22Rv1 (cell line): ENCODE measurements at regions not wholly inside any gene's neighbourhood (a gene's known extent, or its start where the extent isn't known, plus 50 kb on each side); places are given as distances from the start of the nearest gene placed in this dataset.

Experiments used
- ZFX ChIP-seq: fragments of 450-650 bp; IDR thresholded peaks from 2 replicates; pipeline ENCODE4 v1.6.1; 2017; ENCODE audit warnings: antibody characterized with exemption, borderline replicate concordance
- TF ChIP-seq, protein P1 (sequence below): fragments of 450-650 bp; IDR thresholded peaks from 2 replicates; pipeline ENCODE4 v1.5.1; 2017; ENCODE audit warnings: mild to moderate bottlenecking

GRCh38 chr3:82739390-82739789 lies 977.9 kb upstream of the GBE1 start:
- TF ChIP-seq, protein P1, sequence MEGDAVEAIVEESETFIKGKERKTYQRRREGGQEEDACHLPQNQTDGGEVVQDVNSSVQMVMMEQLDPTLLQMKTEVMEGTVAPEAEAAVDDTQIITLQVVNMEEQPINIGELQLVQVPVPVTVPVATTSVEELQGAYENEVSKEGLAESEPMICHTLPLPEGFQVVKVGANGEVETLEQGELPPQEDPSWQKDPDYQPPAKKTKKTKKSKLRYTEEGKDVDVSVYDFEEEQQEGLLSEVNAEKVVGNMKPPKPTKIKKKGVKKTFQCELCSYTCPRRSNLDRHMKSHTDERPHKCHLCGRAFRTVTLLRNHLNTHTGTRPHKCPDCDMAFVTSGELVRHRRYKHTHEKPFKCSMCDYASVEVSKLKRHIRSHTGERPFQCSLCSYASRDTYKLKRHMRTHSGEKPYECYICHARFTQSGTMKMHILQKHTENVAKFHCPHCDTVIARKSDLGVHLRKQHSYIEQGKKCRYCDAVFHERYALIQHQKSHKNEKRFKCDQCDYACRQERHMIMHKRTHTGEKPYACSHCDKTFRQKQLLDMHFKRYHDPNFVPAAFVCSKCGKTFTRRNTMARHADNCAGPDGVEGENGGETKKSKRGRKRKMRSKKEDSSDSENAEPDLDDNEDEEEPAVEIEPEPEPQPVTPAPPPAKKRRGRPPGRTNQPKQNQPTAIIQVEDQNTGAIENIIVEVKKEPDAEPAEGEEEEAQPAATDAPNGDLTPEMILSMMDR: no peak
- TF ChIP-seq ZFX: no peak
